Lower lobe of right lung (tissue), 2 donors: ENCODE measurements at regions not wholly inside any gene's neighbourhood (a gene's known extent, or its start where the extent isn't known, plus 50 kb on each side); places are given as distances from the start of the nearest gene placed in this dataset.

Experiments used
- ATAC-seq, 2 donors: fragments of 200-7000 bp; cut with Tn5 transposase; one replicate each; pipeline ENCODE4 v1.9.1; 2020 to 2022; ENCODE audit warnings: mild to moderate bottlenecking in 2 of 2, moderate library complexity in 2 of 2
- DNase-seq: peaks from one replicate; pipeline ENCODE4 v3.0.0-alpha.2; 2020
- H3K27ac ChIP-seq: fragments of 200-600 bp; one replicate; pipeline ENCODE4 v1.8.0; 2022
- H3K27me3 ChIP-seq: fragments of 200-600 bp; one replicate; pipeline ENCODE4 v1.8.0; 2022; ENCODE audit warnings: low read depth
- H3K36me3 ChIP-seq: fragments of 200-600 bp; one replicate; pipeline ENCODE4 v1.8.0; 2022; ENCODE audit warnings: mild to moderate bottlenecking
- H3K4me1 ChIP-seq: fragments of 200-600 bp; one replicate; pipeline ENCODE4 v1.8.0; 2022
- H3K4me3 ChIP-seq: fragments of 200-600 bp; one replicate; pipeline ENCODE4 v1.8.0; 2022; ENCODE audit warnings: mild to moderate bottlenecking
- H3K9me3 ChIP-seq: fragments of 200-600 bp; one replicate; pipeline ENCODE4 v1.8.0; 2022
- intact Hi-C: fragments of 100-400 bp; cut with DNase I; formaldehyde crosslinking; loops from one replicate; pipeline ENCODE4 v1.11.0; 2022
- TF ChIP-seq, protein P1 (sequence below): fragments of 200-600 bp; IDR thresholded peaks from one replicate; pipeline ENCODE4 v1.8.0; 2022; ENCODE audit warnings: antibody characterized with exemption, mild to moderate bottlenecking
- donor health status: DM: no; HTN: yes; CAD: no; lungs with severe emphysema.

DNA sequence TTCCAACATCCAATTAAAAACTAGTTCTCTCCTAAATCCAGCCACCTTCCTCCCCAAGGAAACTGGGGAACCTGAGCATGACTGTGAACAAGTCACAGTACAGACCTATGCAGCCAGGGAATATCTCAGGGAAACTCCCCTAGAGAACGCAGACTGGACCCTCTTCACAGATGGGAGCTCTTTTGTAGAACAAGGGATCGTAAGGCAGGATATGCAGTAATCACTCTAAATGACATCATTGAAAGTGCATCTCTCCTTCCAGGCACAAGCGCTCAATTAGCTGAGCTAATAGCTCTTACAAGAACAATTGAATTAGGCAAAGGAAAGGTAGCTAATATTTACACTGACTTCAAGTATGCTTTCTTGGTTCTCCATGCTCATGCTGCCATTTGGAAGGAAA is 1331.7 kb downstream of the UQCRFS1 start:
- H3K27ac ChIP-seq: no peak overlapping the region
- H3K4me3 ChIP-seq: no peak overlapping the region
- H3K27me3 ChIP-seq: no peaks in the 10 kb centered on the region
- TF ChIP-seq, protein P1, sequence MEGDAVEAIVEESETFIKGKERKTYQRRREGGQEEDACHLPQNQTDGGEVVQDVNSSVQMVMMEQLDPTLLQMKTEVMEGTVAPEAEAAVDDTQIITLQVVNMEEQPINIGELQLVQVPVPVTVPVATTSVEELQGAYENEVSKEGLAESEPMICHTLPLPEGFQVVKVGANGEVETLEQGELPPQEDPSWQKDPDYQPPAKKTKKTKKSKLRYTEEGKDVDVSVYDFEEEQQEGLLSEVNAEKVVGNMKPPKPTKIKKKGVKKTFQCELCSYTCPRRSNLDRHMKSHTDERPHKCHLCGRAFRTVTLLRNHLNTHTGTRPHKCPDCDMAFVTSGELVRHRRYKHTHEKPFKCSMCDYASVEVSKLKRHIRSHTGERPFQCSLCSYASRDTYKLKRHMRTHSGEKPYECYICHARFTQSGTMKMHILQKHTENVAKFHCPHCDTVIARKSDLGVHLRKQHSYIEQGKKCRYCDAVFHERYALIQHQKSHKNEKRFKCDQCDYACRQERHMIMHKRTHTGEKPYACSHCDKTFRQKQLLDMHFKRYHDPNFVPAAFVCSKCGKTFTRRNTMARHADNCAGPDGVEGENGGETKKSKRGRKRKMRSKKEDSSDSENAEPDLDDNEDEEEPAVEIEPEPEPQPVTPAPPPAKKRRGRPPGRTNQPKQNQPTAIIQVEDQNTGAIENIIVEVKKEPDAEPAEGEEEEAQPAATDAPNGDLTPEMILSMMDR: no peak
- DNase-seq: no peak
- no peaks in the 10 kb centered on the region for H3K4me1 ChIP-seq
- H3K9me3 ChIP-seq: no peaks in the 10 kb centered on the region
- intact Hi-C loops: no loop called here
- H3K36me3 ChIP-seq: no peaks in the 10 kb centered on the region
- no peak for ATAC-seq

DNA sequence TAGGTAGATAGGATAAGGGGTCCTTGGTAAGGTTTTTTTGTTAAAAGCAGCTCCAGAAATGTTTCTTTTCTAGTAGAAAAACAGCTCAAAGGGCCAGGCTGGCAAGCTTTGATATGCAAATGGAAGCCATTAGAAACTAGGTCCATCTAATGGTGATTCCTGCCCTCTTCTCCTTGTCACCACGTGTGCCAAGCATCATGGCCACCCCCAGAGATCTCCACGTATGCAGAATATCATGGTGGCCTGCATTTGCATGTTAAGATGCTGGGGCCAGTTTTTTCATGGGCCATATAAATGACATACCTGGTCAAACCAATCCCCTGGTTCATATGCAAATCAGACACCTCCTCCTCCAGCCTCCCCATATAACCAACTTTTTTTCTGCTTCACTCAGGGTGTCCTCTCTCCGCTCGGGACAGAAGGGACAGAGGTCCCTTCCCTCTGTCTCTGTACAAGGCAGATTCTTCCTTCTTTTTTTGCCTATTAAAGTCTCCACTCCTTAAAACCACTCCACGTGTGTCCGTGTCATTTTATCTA is 1335.9 kb downstream of the UQCRFS1 start:
- no peaks in the 10 kb centered on the region for H3K9me3 ChIP-seq
- no peak overlapping the region for H3K4me3 ChIP-seq
- no peak overlapping the region for H3K27ac ChIP-seq
- H3K4me1 ChIP-seq: no peaks in the 10 kb centered on the region
- intact Hi-C loops: no loop called here
- no peaks in the 10 kb centered on the region for H3K27me3 ChIP-seq
- ATAC-seq: no peak
- TF ChIP-seq, protein P1: no peak
- no peaks in the 10 kb centered on the region for H3K36me3 ChIP-seq
- DNase-seq: no peak

DNA sequence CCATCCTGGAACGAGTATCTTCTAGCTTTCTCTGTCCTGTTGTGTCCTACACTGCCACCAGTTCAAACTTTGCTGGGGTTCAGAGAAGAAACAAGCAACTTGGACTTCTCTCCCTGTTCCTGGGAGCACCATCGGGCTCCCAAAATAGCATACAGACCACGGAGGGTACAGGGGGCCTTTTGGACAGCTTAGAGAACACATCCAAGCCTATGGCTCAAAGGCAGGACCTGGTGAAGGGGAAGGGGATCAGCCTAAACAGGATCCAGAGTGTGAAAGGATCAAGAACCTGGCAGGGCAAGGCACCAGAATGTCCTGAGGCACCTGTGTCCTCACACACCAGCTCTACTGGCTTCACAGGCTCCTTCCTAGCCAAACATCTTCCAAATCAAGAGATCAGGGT is 1336.5 kb downstream of the UQCRFS1 start:
- no peak for ATAC-seq
- Histone ChIP-seq H3K9me3 (no peaks in the 10 kb centered on the region), H3K36me3 (no peaks in the 10 kb centered on the region), H3K4me1 (no peaks in the 10 kb centered on the region), H3K4me3 (no peak overlapping the region), H3K27me3 (no peaks in the 10 kb centered on the region), H3K27ac (no peak overlapping the region)
- TF ChIP-seq, protein P1: no peak
- DNase-seq: no peak
- intact Hi-C loops: no loop called here

DNA sequence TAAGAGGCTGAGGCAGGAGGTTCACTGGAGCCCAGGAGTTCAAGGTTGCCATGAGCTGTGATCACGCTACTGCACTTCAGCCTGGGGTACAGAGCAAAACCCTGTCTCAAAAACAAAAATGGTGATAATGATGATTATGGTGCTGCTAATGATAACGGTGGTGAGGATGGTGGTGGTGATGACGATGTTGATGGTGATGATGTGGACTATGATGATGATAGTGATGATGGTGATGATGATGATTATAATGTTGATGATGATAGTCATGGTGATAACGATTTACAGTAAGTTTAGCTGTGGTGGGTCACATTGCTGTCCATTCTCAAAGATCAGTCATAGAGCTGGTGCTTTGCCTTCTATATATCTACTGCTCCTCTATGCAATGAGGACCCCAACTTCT is 1340.6 kb downstream of the UQCRFS1 start:
- Histone ChIP-seq H3K27ac (no peak overlapping the region), H3K27me3 (no peaks in the 10 kb centered on the region), H3K36me3 (no peaks in the 10 kb centered on the region), H3K4me1 (no peaks in the 10 kb centered on the region), H3K4me3 (no peak overlapping the region), H3K9me3 (no peaks in the 10 kb centered on the region)
- ATAC-seq: no peak
- DNase-seq: no peak
- TF ChIP-seq, protein P1: no peak
- intact Hi-C loops: no loop called here

DNA sequence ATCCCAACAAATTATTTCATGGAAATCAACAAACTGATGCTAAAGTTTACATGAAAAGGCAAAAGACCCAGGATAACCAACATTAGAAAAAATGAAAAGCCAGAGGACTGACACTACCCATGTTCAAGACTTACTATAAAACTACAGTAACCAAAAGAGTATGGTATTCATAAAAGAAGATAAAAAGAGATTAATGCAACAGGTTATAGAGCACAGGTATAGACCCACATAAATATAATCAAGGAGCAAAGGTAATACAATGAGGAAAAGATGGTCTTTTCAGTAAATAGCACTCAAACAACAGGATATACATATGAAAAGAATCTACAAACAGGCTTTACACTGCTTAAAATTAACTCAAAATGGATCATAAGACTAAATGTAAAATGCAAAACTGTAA is 1342.7 kb downstream of the UQCRFS1 start:
- intact Hi-C loops: no loop called here
- no peaks in the 10 kb centered on the region for H3K36me3 ChIP-seq
- H3K4me3 ChIP-seq: no peak overlapping the region
- H3K27me3 ChIP-seq: no peaks in the 10 kb centered on the region
- TF ChIP-seq, protein P1: no peak
- H3K27ac ChIP-seq: no peak overlapping the region
- H3K9me3 ChIP-seq: no peaks in the 10 kb centered on the region
- ATAC-seq (no peak), DNase-seq (no peak)
- no peaks in the 10 kb centered on the region for H3K4me1 ChIP-seq

DNA sequence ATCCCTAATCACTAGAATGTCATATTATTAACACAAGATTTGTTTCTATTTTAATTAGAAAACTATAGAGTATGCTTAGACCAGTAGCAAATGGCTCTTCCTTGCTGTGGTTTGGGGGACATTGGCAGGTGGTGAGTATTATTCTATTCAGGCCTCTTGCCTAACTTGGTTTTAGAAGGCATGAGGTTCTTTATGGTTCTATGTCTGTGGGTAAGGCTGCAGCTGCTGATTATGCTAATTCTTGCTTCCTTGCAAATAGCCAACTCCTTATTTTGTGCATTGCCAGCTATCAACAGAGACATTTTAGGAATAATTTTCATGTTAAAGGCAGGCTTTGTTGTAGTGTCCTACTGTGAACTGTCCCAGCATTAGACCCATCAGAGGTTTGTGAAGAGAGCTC is 1344.9 kb downstream of the UQCRFS1 start:
- intact Hi-C loops: no loop called here
- DNase-seq (no peak), ATAC-seq (no peak)
- H3K27ac ChIP-seq: no peak overlapping the region
- no peak overlapping the region for H3K4me3 ChIP-seq
- TF ChIP-seq, protein P1: no peak
- no peaks in the 10 kb centered on the region for H3K27me3 ChIP-seq
- no peaks in the 10 kb centered on the region for H3K36me3 ChIP-seq
- no peaks in the 10 kb centered on the region for H3K4me1 ChIP-seq
- no peaks in the 10 kb centered on the region for H3K9me3 ChIP-seq
